GM23338 (cell line): ENCODE measurements at regions not wholly inside any gene's neighbourhood (a gene's known extent, or its start where the extent isn't known, plus 50 kb on each side); places are given as distances from the start of the nearest gene placed in this dataset.

Experiments used
- CREB1 ChIP-seq: fragments of 250-450 bp; sonication (Bioruptor Pico); IDR thresholded peaks from 2 replicates; pipeline ENCODE4 v1.5.0; 2020; ENCODE audit warnings: low read depth, mild to moderate bottlenecking, moderate library complexity
- EZH2 ChIP-seq: fragments of 200-600 bp; sonication (generic); IDR thresholded peaks from one replicate; pipeline ENCODE4 v1.8.0; 2017; ENCODE audit warnings: antibody characterized with exemption, mild to moderate bottlenecking, low read depth; ENCODE audit not compliant: unreplicated experiment
- EZH2phosphoT487 ChIP-seq: fragments of 200-600 bp; sonication (generic); IDR thresholded peaks from one replicate; pipeline ENCODE4 v1.8.1; 2018; ENCODE audit warnings: antibody characterized with exemption; ENCODE audit not compliant: unreplicated experiment
- JUNB ChIP-seq: IDR thresholded peaks from one replicate; pipeline ENCODE4 v1.6.1; 2016; ENCODE audit warnings: antibody characterized with exemption; ENCODE audit not compliant: unreplicated experiment
- NANOG ChIP-seq: IDR thresholded peaks from 2 replicates; pipeline ENCODE4 v1.6.1; 2016; ENCODE audit warnings: antibody characterized with exemption, borderline replicate concordance
- POLR2AphosphoS5 ChIP-seq: IDR thresholded peaks from 2 replicates; pipeline ENCODE4 v1.6.1; 2016; ENCODE audit warnings: antibody characterized with exemption, low read depth
- STAT1 ChIP-seq: IDR thresholded peaks from one replicate; pipeline ENCODE4 v1.6.1; 2016; ENCODE audit warnings: antibody characterized with exemption; ENCODE audit not compliant: unreplicated experiment
- ZNF114 ChIP-seq: fragments of 250-450 bp; sonication (Bioruptor Pico); IDR thresholded peaks from 2 replicates; pipeline ENCODE4 v1.5.0; 2020; ENCODE audit warnings: mild to moderate bottlenecking, moderate library complexity
- ZNF331 ChIP-seq: fragments of 250-450 bp; sonication (Bioruptor Pico); IDR thresholded peaks from 2 replicates; pipeline ENCODE4 v1.5.0; 2020; ENCODE audit warnings: low read depth, mild to moderate bottlenecking, moderate library complexity
- TF ChIP-seq, protein P1 (sequence below): fragments of 250-450 bp; sonication (Bioruptor Pico); IDR thresholded peaks from 2 replicates; pipeline ENCODE4 v1.5.0; 2020; ENCODE audit warnings: mild to moderate bottlenecking, moderate library complexity
- TF ChIP-seq, protein P2 (sequence below), 2 experiments: fragments of 200-600 bp in 1 of 2; sonication (generic) in 1 of 2; conservative IDR thresholded peaks; 2 replicates each; pipeline versions ENCODE4 v1.5.1 to v1.6.1; 2016 to 2017; ENCODE audit warnings: antibody characterized with exemption in 2 of 2, low read depth in 2 of 2, mild to moderate bottlenecking in 2 of 2, moderate library complexity in 1 of 2
- TF ChIP-seq, protein P3 (sequence below): IDR thresholded peaks from 2 replicates; pipeline ENCODE4 v1.6.1; 2016; ENCODE audit warnings: antibody characterized with exemption

DNA sequence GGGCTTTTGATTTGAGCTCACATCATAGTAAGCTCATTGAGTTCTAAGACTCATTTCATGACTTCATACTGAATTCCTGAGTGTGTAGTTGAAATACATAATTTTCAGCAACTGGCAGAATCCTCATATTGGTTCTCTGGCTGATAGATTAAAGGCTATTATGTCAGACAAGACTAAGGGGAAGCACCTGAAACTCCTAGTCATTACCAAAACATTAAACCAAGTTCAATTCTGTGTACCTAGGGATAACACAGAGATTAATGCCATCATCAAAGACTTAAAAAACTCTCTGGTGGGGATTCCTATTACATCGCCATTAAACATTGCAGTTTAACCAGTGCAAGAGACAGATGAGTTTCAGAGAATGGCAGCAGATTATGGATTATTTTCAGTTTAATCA is 339.1 kb downstream of the PTPRC start (continued):
- TF ChIP-seq, protein P1, sequence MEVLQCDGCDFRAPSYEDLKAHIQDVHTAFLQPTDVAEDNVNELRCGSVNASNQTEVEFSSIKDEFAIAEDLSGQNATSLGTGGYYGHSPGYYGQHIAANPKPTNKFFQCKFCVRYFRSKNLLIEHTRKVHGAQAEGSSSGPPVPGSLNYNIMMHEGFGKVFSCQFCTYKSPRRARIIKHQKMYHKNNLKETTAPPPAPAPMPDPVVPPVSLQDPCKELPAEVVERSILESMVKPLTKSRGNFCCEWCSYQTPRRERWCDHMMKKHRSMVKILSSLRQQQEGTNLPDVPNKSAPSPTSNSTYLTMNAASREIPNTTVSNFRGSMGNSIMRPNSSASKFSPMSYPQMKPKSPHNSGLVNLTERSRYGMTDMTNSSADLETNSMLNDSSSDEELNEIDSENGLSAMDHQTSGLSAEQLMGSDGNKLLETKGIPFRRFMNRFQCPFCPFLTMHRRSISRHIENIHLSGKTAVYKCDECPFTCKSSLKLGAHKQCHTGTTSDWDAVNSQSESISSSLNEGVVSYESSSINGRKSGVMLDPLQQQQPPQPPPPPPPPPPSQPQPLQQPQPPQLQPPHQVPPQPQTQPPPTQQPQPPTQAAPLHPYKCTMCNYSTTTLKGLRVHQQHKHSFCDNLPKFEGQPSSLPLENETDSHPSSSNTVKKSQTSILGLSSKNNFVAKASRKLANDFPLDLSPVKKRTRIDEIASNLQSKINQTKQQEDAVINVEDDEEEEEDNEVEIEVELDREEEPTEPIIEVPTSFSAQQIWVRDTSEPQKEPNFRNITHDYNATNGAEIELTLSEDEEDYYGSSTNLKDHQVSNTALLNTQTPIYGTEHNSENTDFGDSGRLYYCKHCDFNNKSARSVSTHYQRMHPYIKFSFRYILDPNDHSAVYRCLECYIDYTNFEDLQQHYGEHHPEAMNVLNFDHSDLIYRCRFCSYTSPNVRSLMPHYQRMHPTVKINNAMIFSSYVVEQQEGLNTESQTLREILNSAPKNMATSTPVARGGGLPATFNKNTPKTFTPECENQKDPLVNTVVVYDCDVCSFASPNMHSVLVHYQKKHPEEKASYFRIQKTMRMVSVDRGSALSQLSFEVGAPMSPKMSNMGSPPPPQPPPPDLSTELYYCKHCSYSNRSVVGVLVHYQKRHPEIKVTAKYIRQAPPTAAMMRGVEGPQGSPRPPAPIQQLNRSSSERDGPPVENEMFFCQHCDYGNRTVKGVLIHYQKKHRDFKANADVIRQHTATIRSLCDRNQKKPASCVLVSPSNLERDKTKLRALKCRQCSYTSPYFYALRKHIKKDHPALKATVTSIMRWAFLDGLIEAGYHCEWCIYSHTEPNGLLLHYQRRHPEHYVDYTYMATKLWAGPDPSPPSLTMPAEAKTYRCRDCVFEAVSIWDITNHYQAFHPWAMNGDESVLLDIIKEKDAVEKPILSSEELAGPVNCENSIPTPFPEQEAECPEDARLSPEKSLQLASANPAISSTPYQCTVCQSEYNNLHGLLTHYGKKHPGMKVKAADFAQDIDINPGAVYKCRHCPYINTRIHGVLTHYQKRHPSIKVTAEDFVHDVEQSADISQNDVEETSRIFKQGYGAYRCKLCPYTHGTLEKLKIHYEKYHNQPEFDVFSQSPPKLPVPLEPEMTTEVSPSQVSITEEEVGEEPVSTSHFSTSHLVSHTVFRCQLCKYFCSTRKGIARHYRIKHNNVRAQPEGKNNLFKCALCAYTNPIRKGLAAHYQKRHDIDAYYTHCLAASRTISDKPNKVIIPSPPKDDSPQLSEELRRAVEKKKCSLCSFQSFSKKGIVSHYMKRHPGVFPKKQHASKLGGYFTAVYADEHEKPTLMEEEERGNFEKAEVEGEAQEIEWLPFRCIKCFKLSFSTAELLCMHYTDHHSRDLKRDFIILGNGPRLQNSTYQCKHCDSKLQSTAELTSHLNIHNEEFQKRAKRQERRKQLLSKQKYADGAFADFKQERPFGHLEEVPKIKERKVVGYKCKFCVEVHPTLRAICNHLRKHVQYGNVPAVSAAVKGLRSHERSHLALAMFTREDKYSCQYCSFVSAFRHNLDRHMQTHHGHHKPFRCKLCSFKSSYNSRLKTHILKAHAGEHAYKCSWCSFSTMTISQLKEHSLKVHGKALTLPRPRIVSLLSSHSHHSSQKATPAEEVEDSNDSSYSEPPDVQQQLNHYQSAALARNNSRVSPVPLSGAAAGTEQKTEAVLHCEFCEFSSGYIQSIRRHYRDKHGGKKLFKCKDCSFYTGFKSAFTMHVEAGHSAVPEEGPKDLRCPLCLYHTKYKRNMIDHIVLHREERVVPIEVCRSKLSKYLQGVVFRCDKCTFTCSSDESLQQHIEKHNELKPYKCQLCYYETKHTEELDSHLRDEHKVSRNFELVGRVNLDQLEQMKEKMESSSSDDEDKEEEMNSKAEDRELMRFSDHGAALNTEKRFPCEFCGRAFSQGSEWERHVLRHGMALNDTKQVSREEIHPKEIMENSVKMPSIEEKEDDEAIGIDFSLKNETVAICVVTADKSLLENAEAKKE (CRISPR knock-in tag): no peak
- TF ChIP-seq ZNF331 (CRISPR knock-in tag) (no peak), STAT1 (no peak), EZH2phosphoT487 (no peak), EZH2 (no peak), JUNB (no peak), NANOG (no peak), ZNF114 (no peak), POLR2AphosphoS5 (no peak), CREB1 (CRISPR knock-in tag) (no peak)
- TF ChIP-seq, protein P2, sequence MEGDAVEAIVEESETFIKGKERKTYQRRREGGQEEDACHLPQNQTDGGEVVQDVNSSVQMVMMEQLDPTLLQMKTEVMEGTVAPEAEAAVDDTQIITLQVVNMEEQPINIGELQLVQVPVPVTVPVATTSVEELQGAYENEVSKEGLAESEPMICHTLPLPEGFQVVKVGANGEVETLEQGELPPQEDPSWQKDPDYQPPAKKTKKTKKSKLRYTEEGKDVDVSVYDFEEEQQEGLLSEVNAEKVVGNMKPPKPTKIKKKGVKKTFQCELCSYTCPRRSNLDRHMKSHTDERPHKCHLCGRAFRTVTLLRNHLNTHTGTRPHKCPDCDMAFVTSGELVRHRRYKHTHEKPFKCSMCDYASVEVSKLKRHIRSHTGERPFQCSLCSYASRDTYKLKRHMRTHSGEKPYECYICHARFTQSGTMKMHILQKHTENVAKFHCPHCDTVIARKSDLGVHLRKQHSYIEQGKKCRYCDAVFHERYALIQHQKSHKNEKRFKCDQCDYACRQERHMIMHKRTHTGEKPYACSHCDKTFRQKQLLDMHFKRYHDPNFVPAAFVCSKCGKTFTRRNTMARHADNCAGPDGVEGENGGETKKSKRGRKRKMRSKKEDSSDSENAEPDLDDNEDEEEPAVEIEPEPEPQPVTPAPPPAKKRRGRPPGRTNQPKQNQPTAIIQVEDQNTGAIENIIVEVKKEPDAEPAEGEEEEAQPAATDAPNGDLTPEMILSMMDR (conservative IDR thresholded peaks at IDR 0.05; ENCODE audit: low read depth in 2 of 2): no peak
- TF ChIP-seq, protein P3, sequence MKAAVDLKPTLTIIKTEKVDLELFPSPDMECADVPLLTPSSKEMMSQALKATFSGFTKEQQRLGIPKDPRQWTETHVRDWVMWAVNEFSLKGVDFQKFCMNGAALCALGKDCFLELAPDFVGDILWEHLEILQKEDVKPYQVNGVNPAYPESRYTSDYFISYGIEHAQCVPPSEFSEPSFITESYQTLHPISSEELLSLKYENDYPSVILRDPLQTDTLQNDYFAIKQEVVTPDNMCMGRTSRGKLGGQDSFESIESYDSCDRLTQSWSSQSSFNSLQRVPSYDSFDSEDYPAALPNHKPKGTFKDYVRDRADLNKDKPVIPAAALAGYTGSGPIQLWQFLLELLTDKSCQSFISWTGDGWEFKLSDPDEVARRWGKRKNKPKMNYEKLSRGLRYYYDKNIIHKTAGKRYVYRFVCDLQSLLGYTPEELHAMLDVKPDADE: no peak
